HUDEP-2 (cell line): ENCODE measurements at regions not wholly inside any gene's neighbourhood (a gene's known extent, or its start where the extent isn't known, plus 50 kb on each side); places are given as distances from the start of the nearest gene placed in this dataset.
"Not testable (repeated sequence)": the region's sequence is repeated elsewhere in the genome, so short reads cannot be mapped to it uniquely, and the experiment has no call there.

ENCODE experiments used
- DNase-seq, 76 experiments: peaks; one replicate each; lab custom pipeline; 2025; ENCODE audit not compliant: unreplicated experiment in 76 of 76; lab: John Stamatoyannopoulos, UW

- no peak for DNase-seq
These were observed 116.5 kb downstream of the TTC6 start for GRCh38 chr14:37711831-37712475.

- DNase-seq, result not testable (repeated sequence)
These were observed 117.0 kb downstream of the TTC6 start for GRCh38 chr14:37712476-37712860.

- no peak for DNase-seq
These were observed 117.6 kb downstream of the TTC6 start for GRCh38 chr14:37712976-37713431.

GRCh38 chr14:37720131-37720530 lies 124.7 kb downstream of the TTC6 start:
- DNase-seq, result no peak

- DNase-seq, result no peak
These were observed 126.7 kb downstream of the TTC6 start for GRCh38 chr14:37721976-37722659.

- no peak for DNase-seq
These were observed 128.1 kb downstream of the TTC6 start for GRCh38 chr14:37723515-37723914.

GRCh38 chr14:37726708-37727107 lies 131.3 kb downstream of the TTC6 start:
- no peak for DNase-seq

- no peak for DNase-seq
These were observed 133.8 kb downstream of the TTC6 start for GRCh38 chr14:37729218-37729617.

- DNase-seq, result no peak
These were observed 135.7 kb downstream of the TTC6 start for GRCh38 chr14:37731094-37731493.

GRCh38 chr14:37745657-37746056 lies 150.2 kb downstream of the TTC6 start:
- DNase-seq, result no peak

- no peak for DNase-seq
These were observed 150.9 kb downstream of the TTC6 start for GRCh38 chr14:37746140-37746832.

- DNase-seq, result no peak
These were observed 158.0 kb downstream of the TTC6 start for GRCh38 chr14:37753459-37753858.

- DNase-seq, result not testable (repeated sequence)
These were observed 164.8 kb downstream of the TTC6 start for GRCh38 chr14:37760275-37760674.

- DNase-seq, result no peak
These were observed 167.8 kb downstream of the TTC6 start for GRCh38 chr14:37763266-37763665.

- not testable (repeated sequence) for DNase-seq
These were observed 176.9 kb downstream of the TTC6 start for GRCh38 chr14:37772283-37772682.

- no peak for DNase-seq
These were observed 181.5 kb downstream of the TTC6 start for GRCh38 chr14:37776791-37777499.

- DNase-seq, result no peak
These were observed 182.9 kb downstream of the TTC6 start for GRCh38 chr14:37778135-37778943.

- no peak for DNase-seq
These were observed 184.1 kb downstream of the TTC6 start for GRCh38 chr14:37779480-37779879.

- DNase-seq, result not testable (repeated sequence)
These were observed 185.3 kb downstream of the TTC6 start for GRCh38 chr14:37780731-37781130.

- not testable (repeated sequence) for DNase-seq
These were observed 188.9 kb downstream of the TTC6 start for GRCh38 chr14:37784203-37784826.
